GM12891 (cell line): ENCODE measurements at regions not wholly inside any gene's neighbourhood (a gene's known extent, or its start where the extent isn't known, plus 50 kb on each side); places are given as distances from the start of the nearest gene placed in this dataset.
"Not testable (repeated sequence)": the region's sequence is repeated elsewhere in the genome, so short reads cannot be mapped to it uniquely, and the experiment has no call there.

Experiments used
- DNase-seq: peaks from one replicate; pipeline ENCODE4 v3.0.0; 2011; ENCODE audit warnings: low spot score; ENCODE audit not compliant: insufficient read length
- FAIRE-seq: peaks from 2 replicates; lab custom pipeline; 2011; peaks lifted over from hg19 to GRCh38; lab: Jason Lieb, UNC
- PAX5 ChIP-seq: IDR thresholded peaks from 2 replicates; pipeline ENCODE4 v1.6.1; 2011; ENCODE audit warnings: low read length, moderate library complexity, mild to moderate bottlenecking; ENCODE audit not compliant: insufficient read depth, severe bottlenecking
- POLR2A ChIP-seq: IDR thresholded peaks from 2 replicates; pipeline ENCODE4 v1.6.1; 2011; ENCODE audit warnings: low read depth, low read length, control low read depth
- POLR2AphosphoS5 ChIP-seq: IDR thresholded peaks from 2 replicates; pipeline ENCODE4 v1.6.1; 2011; ENCODE audit warnings: low read depth, low read length, control low read depth
- POU2F2 ChIP-seq: IDR thresholded peaks from 2 replicates; pipeline ENCODE4 v1.6.1; 2011; ENCODE audit warnings: low read depth, mild to moderate bottlenecking, control low read depth, low read length, moderate library complexity
- SPI1 ChIP-seq: IDR thresholded peaks from 2 replicates; pipeline ENCODE4 v1.6.1; 2011; ENCODE audit warnings: low read depth, low read length, control low read depth
- TAF1 ChIP-seq: IDR thresholded peaks from 2 replicates; pipeline ENCODE4 v1.6.1; 2011; ENCODE audit warnings: low read depth, low read length, control low read depth

DNA sequence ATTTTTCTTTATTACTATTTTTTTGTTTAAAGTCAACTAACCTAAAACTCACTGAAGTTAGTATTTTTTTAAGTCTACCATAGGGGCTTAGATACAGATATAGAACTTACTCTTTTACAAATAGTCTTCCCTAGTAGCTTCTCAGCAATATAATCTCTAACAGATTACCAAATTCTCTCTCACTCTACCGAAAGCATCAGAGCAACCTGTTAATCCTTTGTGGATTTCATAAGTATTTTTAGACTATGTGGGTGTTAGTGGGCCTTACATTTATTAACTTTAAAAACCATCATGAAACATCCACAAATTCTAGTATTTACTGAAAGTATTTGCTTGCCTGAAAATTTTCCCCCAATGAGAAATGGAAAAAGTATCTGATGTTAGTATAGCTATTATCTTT, 84.6 kb upstream of the TFPI start:
- DNase-seq (no peak), FAIRE-seq (no peak)
- TF ChIP-seq POLR2AphosphoS5, result no peak
- no peak for TF ChIP-seq POU2F2
- no peak for TF ChIP-seq SPI1
- no peak for TF ChIP-seq TAF1
- no peak for TF ChIP-seq PAX5
- TF ChIP-seq POLR2A, result no peak

DNA sequence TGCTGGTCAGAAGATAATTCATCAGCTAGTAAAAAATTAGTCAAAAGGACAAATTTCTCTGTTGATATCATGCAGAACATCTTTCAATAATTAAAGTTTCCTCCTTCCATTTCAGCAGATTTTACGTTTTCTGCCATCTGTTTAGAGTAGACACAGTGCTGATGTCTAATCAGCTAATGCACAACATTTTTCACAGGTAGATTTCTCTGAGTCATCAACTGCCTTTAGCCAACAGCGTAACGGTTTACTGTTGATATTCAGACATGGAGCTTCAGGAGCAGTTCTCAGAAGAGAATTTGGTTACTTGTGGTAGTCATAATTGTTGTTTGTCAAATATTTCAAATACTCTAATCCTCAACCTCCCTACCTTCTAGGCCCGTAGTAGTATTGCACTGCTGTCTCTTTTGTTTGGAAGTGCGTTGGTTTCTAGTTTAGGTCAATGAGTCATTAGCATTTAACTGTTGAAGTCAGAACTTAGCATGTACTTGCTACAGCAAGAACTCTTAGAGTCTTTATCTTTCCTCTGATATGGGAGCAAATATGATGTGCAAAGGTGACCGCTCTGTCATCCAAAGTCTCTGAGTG, 86.8 kb upstream of the TFPI start:
- TF ChIP-seq TAF1, result no peak
- no peak for TF ChIP-seq PAX5
- no peak for FAIRE-seq
- DNase-seq, result no peak

- no peak for TF ChIP-seq PAX5
- no peak for TF ChIP-seq POLR2AphosphoS5
- TF ChIP-seq TAF1, result no peak
- no peak for TF ChIP-seq POLR2A
- no peak for FAIRE-seq
Measured at GRCh38 chr2:187642498-187642897, 88.3 kb upstream of the TFPI start.

GRCh38 chr2:187644486-187644885, 90.3 kb upstream of the TFPI start:
- TF ChIP-seq PAX5, result no peak
- no peak for TF ChIP-seq POLR2A
- no peak for TF ChIP-seq POLR2AphosphoS5
- TF ChIP-seq TAF1, result no peak
- no peak for TF ChIP-seq POU2F2
- TF ChIP-seq SPI1, result no peak
- FAIRE-seq (no peak), DNase-seq (no peak)

More at GRCh38 chr2:187642498-187642897, 88.3 kb upstream of the TFPI start:
- no peak for DNase-seq

DNA sequence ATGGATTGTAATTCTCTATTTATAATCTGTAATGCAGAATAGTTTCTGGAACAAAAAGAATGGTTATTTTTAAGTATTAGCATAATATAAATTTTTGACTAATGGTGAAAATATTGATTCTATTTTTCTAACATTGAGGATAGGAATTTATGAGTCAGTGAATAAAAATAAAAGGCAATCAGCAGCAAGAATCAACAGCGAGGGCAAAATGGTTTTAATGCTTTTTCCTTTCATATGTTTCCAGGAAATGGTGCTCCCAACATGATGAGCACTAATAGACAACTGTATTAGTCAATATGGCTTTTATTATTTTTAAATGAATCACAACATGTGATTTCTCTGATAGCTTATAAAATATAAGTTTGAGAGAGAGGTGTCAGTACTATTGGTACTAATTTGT, 90.7 kb upstream of the TFPI start:
- TF ChIP-seq POLR2AphosphoS5, result no peak
- TF ChIP-seq PAX5, result no peak
- no peak for TF ChIP-seq POU2F2
- TF ChIP-seq TAF1, result no peak
- no peak for TF ChIP-seq SPI1
- TF ChIP-seq POLR2A, result no peak
- FAIRE-seq, result no peak
- DNase-seq, result no peak

DNA sequence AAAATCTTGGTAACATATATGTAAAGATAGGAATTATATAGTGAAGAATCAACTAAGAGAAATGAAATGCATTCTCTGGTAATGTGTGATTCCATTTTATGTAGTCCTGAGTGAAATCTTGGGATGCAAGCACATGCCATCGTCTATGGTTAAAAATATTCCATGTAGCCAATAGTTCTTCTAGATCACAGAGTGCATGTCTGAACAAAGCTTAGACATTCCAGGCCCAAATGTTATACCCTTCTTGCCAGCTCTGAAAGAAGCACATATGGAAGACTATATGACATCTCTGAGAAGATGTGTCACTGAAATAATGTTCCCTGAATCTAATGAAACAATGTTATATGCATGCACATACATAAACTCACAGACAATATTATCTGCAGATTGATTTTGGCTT, 92.3 kb upstream of the TFPI start:
- FAIRE-seq (no peak), DNase-seq (no peak)
- TF ChIP-seq PAX5, result no peak
- TF ChIP-seq SPI1, result no peak
- TF ChIP-seq POU2F2, result no peak
- no peak for TF ChIP-seq TAF1
- TF ChIP-seq POLR2AphosphoS5, result no peak
- no peak for TF ChIP-seq POLR2A

GRCh38 chr2:187654535-187654934, 100.3 kb upstream of the TFPI start:
- FAIRE-seq (no peak), DNase-seq (no peak)
- TF ChIP-seq POLR2AphosphoS5, result no peak
- TF ChIP-seq SPI1, result no peak
- TF ChIP-seq TAF1, result no peak
- TF ChIP-seq POLR2A, result no peak

- no peak for FAIRE-seq
- TF ChIP-seq PAX5 (no peak), POLR2AphosphoS5 (no peak), POU2F2 (no peak), SPI1 (no peak), TAF1 (no peak), POLR2A (no peak)
- no peak for DNase-seq
Measured at GRCh38 chr2:187655001-187655400, 100.8 kb upstream of the TFPI start.

GRCh38 chr2:187656123-187656522, 101.9 kb upstream of the TFPI start:
- TF ChIP-seq POU2F2, result no peak
- TF ChIP-seq TAF1, result no peak
- TF ChIP-seq SPI1, result no peak
- TF ChIP-seq POLR2A, result no peak
- no peak for TF ChIP-seq POLR2AphosphoS5
- TF ChIP-seq PAX5, result no peak
- FAIRE-seq, result no peak
- DNase-seq, result no peak

DNA sequence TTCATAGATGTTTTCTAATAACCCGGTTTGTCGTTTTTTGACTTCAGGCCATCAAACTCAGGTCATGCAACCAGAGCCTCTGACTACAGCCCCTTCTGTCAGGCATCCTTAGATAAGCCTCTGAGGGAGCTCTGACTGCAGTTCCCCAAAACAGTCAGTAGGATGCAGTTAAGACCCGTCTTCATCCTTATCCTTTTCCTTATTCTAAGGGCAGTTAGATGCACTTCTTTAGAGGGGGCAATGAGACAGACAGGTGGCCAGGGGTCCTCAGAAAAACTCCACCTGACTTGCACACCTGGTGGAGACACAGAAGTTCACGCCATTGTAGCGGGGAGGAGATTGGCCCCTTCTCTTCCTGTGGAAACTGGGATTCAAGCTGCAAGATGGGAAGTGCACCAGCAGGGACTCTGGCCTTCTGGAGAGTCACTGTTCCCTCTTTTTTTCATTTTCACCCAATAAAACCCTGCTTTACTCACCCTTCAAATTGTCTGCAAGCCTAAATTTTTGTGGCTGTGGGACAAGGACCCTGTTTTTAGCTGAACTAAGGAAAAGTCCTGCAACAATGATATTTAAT, 104.8 kb upstream of the TFPI start:
- no peak for DNase-seq
- no peak for TF ChIP-seq POLR2A
- TF ChIP-seq PAX5, result no peak
- no peak for TF ChIP-seq SPI1
- no peak for TF ChIP-seq TAF1
- TF ChIP-seq POLR2AphosphoS5, result no peak
- no peak for TF ChIP-seq POU2F2
- no peak for FAIRE-seq

DNA sequence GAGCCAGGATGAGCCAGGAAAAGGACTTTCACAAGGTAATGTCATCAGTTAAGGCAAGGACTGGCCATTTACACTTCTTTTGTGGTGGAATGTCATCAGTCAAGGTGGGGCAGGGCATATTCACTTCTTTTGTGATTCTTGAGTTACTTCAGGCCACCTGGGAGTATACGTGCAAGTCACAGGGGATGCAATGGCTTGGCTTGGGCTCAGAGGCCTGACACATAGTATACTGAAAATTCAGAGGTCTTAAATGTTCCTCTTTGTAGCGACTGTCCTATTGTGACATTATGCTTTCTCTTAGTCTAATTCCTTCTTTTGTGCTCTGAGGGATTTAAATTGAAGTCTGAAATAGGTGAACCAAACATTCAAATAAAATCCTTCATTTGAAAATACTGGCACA, 121.8 kb upstream of the TFPI start:
- FAIRE-seq, DNase-seq: not testable (repeated sequence)
